ENCODE measurements at regions not wholly inside any gene's neighbourhood (a gene's known extent, or its start where the extent isn't known, plus 50 kb on each side); places are given as distances from the start of the nearest gene placed in this dataset.

DNA sequence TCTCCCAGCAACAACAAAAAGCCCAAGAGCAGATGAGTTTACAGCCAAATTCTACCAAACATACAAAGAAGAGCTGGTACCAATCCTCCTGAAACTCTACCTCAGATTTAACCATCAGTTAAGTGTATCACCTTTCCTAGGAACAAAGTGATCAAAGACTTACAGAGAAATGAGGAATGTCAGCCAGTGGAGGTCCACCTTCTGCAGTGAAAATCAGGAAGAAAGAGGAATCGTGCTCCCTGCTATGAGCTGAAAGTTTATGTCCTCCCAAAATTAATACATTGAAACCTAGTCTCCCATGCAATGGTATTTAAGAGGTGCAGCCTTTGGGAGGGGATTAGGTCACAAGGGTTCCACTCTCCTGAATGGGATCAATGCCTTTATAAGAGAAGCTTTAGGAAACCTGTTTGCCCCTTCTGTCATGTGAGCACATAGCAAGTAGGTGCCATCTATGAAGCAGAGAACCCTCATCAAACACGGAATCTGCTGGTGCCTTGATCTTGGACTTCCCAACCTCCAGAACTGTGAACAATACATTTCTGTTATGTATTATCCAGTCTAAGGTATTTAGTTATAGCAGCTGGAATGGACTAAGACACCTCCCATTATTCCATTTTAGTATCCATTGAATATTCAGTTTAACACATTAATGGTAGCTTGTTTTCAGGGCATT lies 139.0 kb upstream of the FZD8 start (continued):
- TF ChIP-seq JUND (IDR thresholded peaks at IDR 0.05), result no peak

GRCh38 chr10:35778306-35778705 lies 136.2 kb upstream of the FZD8 start:
- POLR2A ChIA-PET, result no interaction called here
- no peaks in the 10 kb centered on the region for H3K9me3 ChIP-seq (ENCODE audit: control insufficient read depth in 1 of 2, insufficient read depth in 1 of 2, low read depth in 1 of 2, low read length in 2 of 2)
- TF ChIP-seq JUND (IDR thresholded peaks at IDR 0.05) (no peak), SP1 (IDR thresholded peaks at IDR 0.05; ENCODE audit: low read depth) (no peak), POLR2AphosphoS5 (IDR thresholded peaks at IDR 0.05; ENCODE audit: low read depth, low read length) (no peak), CTCF (IDR thresholded peaks at IDR 0.05 in 2 of 3, conservative IDR thresholded peaks at IDR 0.05 in 1 of 3; ENCODE audit: borderline replicate concordance in 1 of 3, insufficient read depth in 1 of 3, low read depth in 2 of 3, low read length in 2 of 3) (no peak), ZBTB33 (IDR thresholded peaks at IDR 0.05; ENCODE audit: extremely low read depth, insufficient replicate concordance, low read length) (no peak), ZFX (IDR thresholded peaks at IDR 0.05) (no peak), CEBPB (IDR thresholded peaks at IDR 0.05; ENCODE audit: low read depth) (no peak), RAD21 (IDR thresholded peaks at IDR 0.05; ENCODE audit: low read depth) (no peak), EZH2 (IDR thresholded peaks at IDR 0.05) (no peak), SIN3A (IDR thresholded peaks at IDR 0.05; ENCODE audit: low read depth) (no peak), ZNF274 (IDR thresholded peaks at IDR 0.05; ENCODE audit: low read depth, low read length) (no peak)
- TF ChIP-seq, protein P1, sequence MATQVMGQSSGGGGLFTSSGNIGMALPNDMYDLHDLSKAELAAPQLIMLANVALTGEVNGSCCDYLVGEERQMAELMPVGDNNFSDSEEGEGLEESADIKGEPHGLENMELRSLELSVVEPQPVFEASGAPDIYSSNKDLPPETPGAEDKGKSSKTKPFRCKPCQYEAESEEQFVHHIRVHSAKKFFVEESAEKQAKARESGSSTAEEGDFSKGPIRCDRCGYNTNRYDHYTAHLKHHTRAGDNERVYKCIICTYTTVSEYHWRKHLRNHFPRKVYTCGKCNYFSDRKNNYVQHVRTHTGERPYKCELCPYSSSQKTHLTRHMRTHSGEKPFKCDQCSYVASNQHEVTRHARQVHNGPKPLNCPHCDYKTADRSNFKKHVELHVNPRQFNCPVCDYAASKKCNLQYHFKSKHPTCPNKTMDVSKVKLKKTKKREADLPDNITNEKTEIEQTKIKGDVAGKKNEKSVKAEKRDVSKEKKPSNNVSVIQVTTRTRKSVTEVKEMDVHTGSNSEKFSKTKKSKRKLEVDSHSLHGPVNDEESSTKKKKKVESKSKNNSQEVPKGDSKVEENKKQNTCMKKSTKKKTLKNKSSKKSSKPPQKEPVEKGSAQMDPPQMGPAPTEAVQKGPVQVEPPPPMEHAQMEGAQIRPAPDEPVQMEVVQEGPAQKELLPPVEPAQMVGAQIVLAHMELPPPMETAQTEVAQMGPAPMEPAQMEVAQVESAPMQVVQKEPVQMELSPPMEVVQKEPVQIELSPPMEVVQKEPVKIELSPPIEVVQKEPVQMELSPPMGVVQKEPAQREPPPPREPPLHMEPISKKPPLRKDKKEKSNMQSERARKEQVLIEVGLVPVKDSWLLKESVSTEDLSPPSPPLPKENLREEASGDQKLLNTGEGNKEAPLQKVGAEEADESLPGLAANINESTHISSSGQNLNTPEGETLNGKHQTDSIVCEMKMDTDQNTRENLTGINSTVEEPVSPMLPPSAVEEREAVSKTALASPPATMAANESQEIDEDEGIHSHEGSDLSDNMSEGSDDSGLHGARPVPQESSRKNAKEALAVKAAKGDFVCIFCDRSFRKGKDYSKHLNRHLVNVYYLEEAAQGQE (IDR thresholded peaks at IDR 0.05; ENCODE audit: low read depth), result no peak

More at GRCh38 chr10:35778306-35778705, 136.2 kb upstream of the FZD8 start:
- no TSS peak for BruUV-seq (replicated peaks)
- Histone ChIP-seq H3K79me2 (ENCODE audit: insufficient read depth, low read length) (no peaks in the 10 kb centered on the region), H3K9ac (ENCODE audit: low read length) (no peak overlapping the region), H3K9me2 (ENCODE audit: insufficient read depth) (no peaks in the 10 kb centered on the region), H3K36me3 (ENCODE audit: control insufficient read depth in 1 of 2, insufficient read depth in 2 of 2, low read length in 2 of 2) (no peaks in the 10 kb centered on the region), H3K4me3 (replicated peaks in 1 of 2; ENCODE audit: low read depth in 1 of 2, low read length in 2 of 2) (no peak overlapping the region), H4K20me1 (ENCODE audit: insufficient read depth) (no peaks in the 10 kb centered on the region), H3K27ac (ENCODE audit: low read depth, low read length) (no peak overlapping the region), H3K4me2 (ENCODE audit: low read length) (no peak overlapping the region), H3K4me1 (ENCODE audit: control insufficient read depth in 1 of 2, insufficient read depth in 2 of 2, low read length in 2 of 2) (no peaks in the 10 kb centered on the region), H2AFZ (ENCODE audit: low read depth, low read length, poor library complexity, severe bottlenecking) (no peak overlapping the region), H3K27me3 (ENCODE audit: insufficient read depth, low read length) (no peaks in the 10 kb centered on the region)
- DNase-seq (ENCODE audit: low read depth, low spot score) (no peak), ATAC-seq (no peak)
- intact Hi-C loops (cut with micrococcal nuclease), result no loop called here
- RAD21 ChIA-PET (ENCODE audit: low non-redundant PET in 1 of 2, low total read pairs in 2 of 2, uncharacterized antibody in 2 of 2, unreplicated experiment in 2 of 2), result no interaction called here
- CTCF ChIA-PET, result no interaction called here
